Transverse colon (tissue), 4 donors: ENCODE measurements at regions not wholly inside any gene's neighbourhood (a gene's known extent, or its start where the extent isn't known, plus 50 kb on each side); places are given as distances from the start of the nearest gene placed in this dataset.

Source experiments
- DNase-seq: peaks from one replicate; pipeline ENCODE4 v3.0.0-alpha.2; 2019
- H3K27ac ChIP-seq, 4 donors: fragments of 200-600 bp; sonication (generic); 2 replicates each; pipeline ENCODE4 v1.5.1; 2016 to 2018; ENCODE audit warnings: inconsistent platforms in 4 of 4
- H3K27me3 ChIP-seq: fragments of 200-600 bp; sonication (generic); 2 replicates; pipeline ENCODE4 v1.5.1; 2017; ENCODE audit warnings: inconsistent platforms
- H3K36me3 ChIP-seq, 4 donors: fragments of 200-600 bp; sonication (generic); 2 replicates each; pipeline ENCODE4 v1.5.1; 2017 to 2019; ENCODE audit warnings: inconsistent platforms in 4 of 4
- H3K4me1 ChIP-seq, 4 donors: fragments of 200-600 bp; sonication (generic); 2 replicates each; pipeline ENCODE4 v1.5.1; 2017 to 2020; ENCODE audit warnings: inconsistent platforms in 4 of 4
- H3K4me3 ChIP-seq, 4 donors: fragments of 200-600 bp; sonication (generic); 1 replicate in 1 of 4; 2 replicates in 3 of 4; pipeline versions ENCODE4 v1.5.1 to v1.6.1; 2017 to 2019; ENCODE audit warnings: inconsistent platforms in 4 of 4
- H3K9me3 ChIP-seq, 2 donors: fragments of 200-600 bp; sonication (generic); 2 replicates each; pipeline ENCODE4 v1.5.1; 2017 to 2019; ENCODE audit warnings: inconsistent platforms in 2 of 2
- CTCF ChIP-seq, 5 experiments: fragments of 200-600 bp in 3 of 5; fragments of 450-650 bp in 2 of 5; sonication (generic) in 3 of 5; IDR thresholded peaks; 1 replicate in 2 of 5; 2 replicates in 3 of 5; pipeline ENCODE4 v1.5.1; 2016 to 2017; ENCODE audit warnings: antibody characterized with exemption in 5 of 5, inconsistent platforms in 3 of 5, mild to moderate bottlenecking in 2 of 5, moderate library complexity in 1 of 5
- EP300 ChIP-seq: sonication (generic); formaldehyde crosslinking; IDR thresholded peaks from one replicate; pipeline ENCODE4 v1.6.1; 2017; ENCODE audit warnings: antibody characterized with exemption, low read depth
- POLR2A ChIP-seq: fragments of 450-650 bp; IDR thresholded peaks from one replicate; pipeline ENCODE4 v1.6.1; 2016; ENCODE audit warnings: antibody characterized with exemption, mild to moderate bottlenecking, moderate library complexity
- POLR2AphosphoS5 ChIP-seq, 3 donors: sonication (generic); formaldehyde crosslinking; IDR thresholded peaks; one replicate each; pipeline ENCODE4 v1.6.1; 2016; ENCODE audit warnings: antibody characterized with exemption in 3 of 3
- WGBS, 2 donors: methylation state at CpG; one replicate each; pipeline ENCODE4 v1.1.5; 2018; ENCODE audit warnings: low coverage in 1 of 2; 5-methylcytosine and 5-hydroxymethylcytosine counted together
- in situ Hi-C, 4 donors: fragments of 200-750 bp; cut with MboI; loops; one replicate each; pipeline versions ENCODE4 v1.15.0 to v1.15.1; 2017; ENCODE audit warnings: low sequenced_read_pairs in 3 of 4, low pct_ligation_motif_present in 1 of 4, low pct_unique_long_range_greater_than_20kb in 1 of 4
- intact Hi-C: fragments of 100-400 bp; cut with DNase I; formaldehyde crosslinking; loops from one replicate; pipeline ENCODE4 v1.15.1; 2023; ENCODE audit warnings: low total_unique reads

GRCh38 chr1:79079770-79080169 lies 73.2 kb upstream of the ADGRL4 start:
- H3K4me3 ChIP-seq, result no peak overlapping the region
- no peak for DNase-seq

GRCh38 chr1:79074975-79075374 lies 68.4 kb upstream of the ADGRL4 start:
- no peaks in the 10 kb centered on the region for H3K36me3 ChIP-seq
- no peaks in the 10 kb centered on the region for H3K27me3 ChIP-seq
- 35 to 69% methylated on average over 2 of the region's 2 CpGs for WGBS, 2 donors
- H3K4me3 ChIP-seq, result no peak overlapping the region
- no peak overlapping the region for H3K27ac ChIP-seq
- intact Hi-C loops, result no loop called here
- no peaks in the 10 kb centered on the region for H3K4me1 ChIP-seq
- in situ Hi-C loops, result no loop called here
- no peak for DNase-seq
- TF ChIP-seq EP300, result no peak
- no peak for TF ChIP-seq POLR2A
- no peaks in the 10 kb centered on the region for H3K9me3 ChIP-seq

More at GRCh38 chr1:79079770-79080169, 73.2 kb upstream of the ADGRL4 start:
- no peaks in the 10 kb centered on the region for H3K27me3 ChIP-seq
- intact Hi-C loops, result no loop called here
- TF ChIP-seq POLR2AphosphoS5 (IDR thresholded peaks at IDR 0.05) (no peak), EP300 (no peak), CTCF (IDR thresholded peaks at IDR 0.05) (no peak), POLR2A (no peak)
- H3K4me1 ChIP-seq, result no peaks in the 10 kb centered on the region
- in situ Hi-C loops, result no loop called here
- H3K36me3 ChIP-seq, result no peaks in the 10 kb centered on the region
- H3K27ac ChIP-seq, result no peak overlapping the region
- no peaks in the 10 kb centered on the region for H3K9me3 ChIP-seq

GRCh38 chr1:79069828-79070227 lies 63.3 kb upstream of the ADGRL4 start:
- in situ Hi-C loops (no loop called here), intact Hi-C loops (no loop called here)
- DNase-seq, result no peak
- H3K4me3 ChIP-seq, result no peak overlapping the region
- H3K27me3 ChIP-seq, result no peaks in the 10 kb centered on the region
- TF ChIP-seq CTCF (IDR thresholded peaks at IDR 0.05), result peak in 2 of 5 experiments; percentile 10 to 21
- no peak for TF ChIP-seq POLR2A
- no peak overlapping the region for H3K27ac ChIP-seq
- no peaks in the 10 kb centered on the region for H3K9me3 ChIP-seq
- no peaks in the 10 kb centered on the region for H3K4me1 ChIP-seq
- H3K36me3 ChIP-seq, result no peaks in the 10 kb centered on the region
- WGBS, 2 donors, result 77 to 84% methylated on average over 3 of the region's 3 CpGs

- Histone ChIP-seq H3K27me3 (no peaks in the 10 kb centered on the region), H3K36me3 (no peaks in the 10 kb centered on the region), H3K27ac (no peak overlapping the region), H3K4me3 (no peak overlapping the region), H3K4me1 (no peaks in the 10 kb centered on the region), H3K9me3 (peaks cover 0 to 7% of the 10 kb centered on the region in 2 donors)
- TF ChIP-seq CTCF (IDR thresholded peaks at IDR 0.05) (no peak), EP300 (no peak), POLR2A (no peak), POLR2AphosphoS5 (IDR thresholded peaks at IDR 0.05) (no peak)
- in situ Hi-C loops, result no loop called here
- 91 to 100% methylated on average over 2 of the region's 2 CpGs for WGBS, 2 donors
- intact Hi-C loops, result no loop called here
- no peak for DNase-seq
Observed at GRCh38 chr1:79059341-79059740, 52.8 kb upstream of the ADGRL4 start.
